Keratinocyte (primary cell): ENCODE measurements at regions not wholly inside any gene's neighbourhood (a gene's known extent, or its start where the extent isn't known, plus 50 kb on each side); places are given as distances from the start of the nearest gene placed in this dataset.

Source experiments
- DNase-seq: peaks from one replicate; pipeline ENCODE4 v3.0.0-alpha.2; 2011; ENCODE audit warnings: low read depth, missing footprints, low spot score
- FAIRE-seq: peaks from 2 replicates; lab custom pipeline; 2011; peaks lifted over from hg19 to GRCh38; lab: Jason Lieb, UNC
- H2AFZ ChIP-seq: 2 replicates; pipeline ENCODE4 v1.6.0; 2012; ENCODE audit warnings: low read length, control low read depth, inconsistent platforms; ENCODE audit not compliant: control insufficient read depth
- H3K27ac ChIP-seq: 2 replicates; pipeline ENCODE4 v1.5.1; 2011; ENCODE audit warnings: low read length; ENCODE audit not compliant: control insufficient read depth, insufficient read depth
- H3K27me3 ChIP-seq: 3 replicates; pipeline ENCODE4 v1.6.0; 2011; ENCODE audit warnings: low read length; ENCODE audit not compliant: control insufficient read depth, insufficient read depth; ENCODE audit errors: extremely low read depth
- H3K36me3 ChIP-seq, 2 experiments: 2 replicates in 1 of 2; 3 replicates in 1 of 2; pipeline ENCODE4 v1.5.1; 2011; ENCODE audit warnings: low read length in 2 of 2, mild to moderate bottlenecking in 1 of 2; ENCODE audit not compliant: control insufficient read depth in 2 of 2, insufficient read depth in 2 of 2; ENCODE audit errors: extremely low read depth in 1 of 2
- H3K4me1 ChIP-seq: 3 replicates; pipeline ENCODE4 v1.5.1; 2011; ENCODE audit warnings: low read length; ENCODE audit not compliant: control insufficient read depth, insufficient read depth; ENCODE audit errors: extremely low read depth
- H3K4me2 ChIP-seq: 3 replicates; pipeline ENCODE4 v1.6.0; 2011; ENCODE audit warnings: low read depth, low read length; ENCODE audit not compliant: control insufficient read depth, insufficient read depth; ENCODE audit errors: extremely low read depth
- H3K4me3 ChIP-seq, 3 experiments: fragments of 200-600 bp in 1 of 3; sonication (generic) in 1 of 3; 2 replicates in 2 of 3; 3 replicates in 1 of 3; pipeline ENCODE4 v1.5.1; 2011 to 2016; ENCODE audit warnings: low read length in 3 of 3, mild to moderate bottlenecking in 3 of 3, control low read depth in 2 of 3, inconsistent platforms in 1 of 3, low read depth in 1 of 3, mixed read lengths in 1 of 3, mixed run types in 1 of 3, moderate library complexity in 1 of 3; ENCODE audit not compliant: control insufficient read depth in 2 of 3, insufficient read depth in 2 of 3; ENCODE audit errors: extremely low read depth in 1 of 3
- H3K79me2 ChIP-seq: 2 replicates; pipeline ENCODE4 v1.6.0; 2012; ENCODE audit warnings: low read length; ENCODE audit not compliant: control insufficient read depth, insufficient read depth
- H3K9ac ChIP-seq: 3 replicates; pipeline ENCODE4 v1.6.0; 2011; ENCODE audit warnings: low read length; ENCODE audit not compliant: control insufficient read depth, insufficient read depth; ENCODE audit errors: extremely low read depth
- H3K9me1 ChIP-seq: 3 replicates; pipeline ENCODE4 v1.6.0; 2011; ENCODE audit warnings: low read length; ENCODE audit not compliant: control insufficient read depth, insufficient read depth; ENCODE audit errors: extremely low read depth
- H3K9me3 ChIP-seq: 2 replicates; pipeline ENCODE4 v1.5.1; 2012; ENCODE audit warnings: low read depth, low read length; ENCODE audit not compliant: control insufficient read depth
- H4K20me1 ChIP-seq: 3 replicates; pipeline ENCODE4 v1.6.0; 2011; ENCODE audit warnings: low read length; ENCODE audit not compliant: control insufficient read depth, insufficient read depth; ENCODE audit errors: extremely low read depth
- EZH2 ChIP-seq: IDR thresholded peaks from one replicate; pipeline ENCODE4 v1.6.1; 2012; ENCODE audit warnings: inconsistent platforms, mild to moderate bottlenecking, low read length, moderate library complexity
- dilution Hi-C: fragments of 300-500 bp; cut with MboI; formaldehyde crosslinking; loops from one replicate; pipeline ENCODE4 v1.7.0; 2020; ENCODE audit warnings: low sequenced_read_pairs; ENCODE audit not compliant: extremely low pct_ligation_motif_present
- TF ChIP-seq, protein P1 (sequence below), 3 experiments: IDR thresholded peaks in 1 of 3; conservative IDR thresholded peaks in 1 of 3; optimal IDR thresholded peaks in 1 of 3; 2 replicates in 2 of 3; 3 replicates in 1 of 3; pipeline versions ENCODE3 to v1.5.1; 2011; ENCODE audit warnings: low read length in 3 of 3, mild to moderate bottlenecking in 3 of 3, moderate library complexity in 2 of 3, control low read depth in 1 of 3, inconsistent platforms in 1 of 3; ENCODE audit not compliant: insufficient read depth in 2 of 3; ENCODE audit errors: extremely low read depth in 1 of 3

DNA sequence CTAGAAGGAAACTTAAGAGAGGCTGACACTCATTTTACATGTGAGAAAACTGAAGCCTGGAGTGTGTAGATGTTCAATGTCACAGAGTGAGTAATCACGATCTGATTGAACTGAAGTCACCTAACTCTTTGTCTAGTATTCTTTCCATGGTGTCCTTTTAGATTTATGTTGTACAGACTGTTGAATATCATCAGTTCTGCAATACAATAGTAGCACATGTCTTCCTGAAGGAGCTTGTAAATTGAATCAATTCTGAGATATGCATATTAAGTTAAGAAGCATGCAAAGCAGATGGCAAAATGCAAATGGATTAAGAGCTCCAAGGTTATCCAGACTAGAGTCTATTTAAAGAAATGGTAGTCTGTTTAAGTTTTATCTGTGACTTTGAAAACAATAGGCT lies 484.9 kb upstream of the CRIM1 start:
- dilution Hi-C loops, result no loop called here
- H3K9me3 ChIP-seq, result no peaks in the 10 kb centered on the region
- DNase-seq, result no peak
- no peaks in the 10 kb centered on the region for H3K36me3 ChIP-seq
- no peak overlapping the region for H3K4me3 ChIP-seq
- no peaks in the 10 kb centered on the region for H3K27me3 ChIP-seq
- no peak for FAIRE-seq
- no peaks in the 10 kb centered on the region for H4K20me1 ChIP-seq
- H3K4me1 ChIP-seq, result no peaks in the 10 kb centered on the region
- H3K27ac ChIP-seq, result no peak overlapping the region
- no peak overlapping the region for H3K4me2 ChIP-seq
- H2AFZ ChIP-seq, result no peak overlapping the region
- no peak overlapping the region for H3K9ac ChIP-seq
- TF ChIP-seq EZH2, result no peak
- TF ChIP-seq, protein P1, sequence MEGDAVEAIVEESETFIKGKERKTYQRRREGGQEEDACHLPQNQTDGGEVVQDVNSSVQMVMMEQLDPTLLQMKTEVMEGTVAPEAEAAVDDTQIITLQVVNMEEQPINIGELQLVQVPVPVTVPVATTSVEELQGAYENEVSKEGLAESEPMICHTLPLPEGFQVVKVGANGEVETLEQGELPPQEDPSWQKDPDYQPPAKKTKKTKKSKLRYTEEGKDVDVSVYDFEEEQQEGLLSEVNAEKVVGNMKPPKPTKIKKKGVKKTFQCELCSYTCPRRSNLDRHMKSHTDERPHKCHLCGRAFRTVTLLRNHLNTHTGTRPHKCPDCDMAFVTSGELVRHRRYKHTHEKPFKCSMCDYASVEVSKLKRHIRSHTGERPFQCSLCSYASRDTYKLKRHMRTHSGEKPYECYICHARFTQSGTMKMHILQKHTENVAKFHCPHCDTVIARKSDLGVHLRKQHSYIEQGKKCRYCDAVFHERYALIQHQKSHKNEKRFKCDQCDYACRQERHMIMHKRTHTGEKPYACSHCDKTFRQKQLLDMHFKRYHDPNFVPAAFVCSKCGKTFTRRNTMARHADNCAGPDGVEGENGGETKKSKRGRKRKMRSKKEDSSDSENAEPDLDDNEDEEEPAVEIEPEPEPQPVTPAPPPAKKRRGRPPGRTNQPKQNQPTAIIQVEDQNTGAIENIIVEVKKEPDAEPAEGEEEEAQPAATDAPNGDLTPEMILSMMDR (optimal IDR thresholded peaks at IDR 0.05 in 1 of 3, IDR thresholded peaks at IDR 0.05 in 1 of 3, conservative IDR thresholded peaks at IDR 0.05 in 1 of 3; ENCODE audit: extremely low read depth in 1 of 3, insufficient read depth in 2 of 3, low read length in 3 of 3), result no peak
- no peaks in the 10 kb centered on the region for H3K9me1 ChIP-seq
- no peaks in the 10 kb centered on the region for H3K79me2 ChIP-seq

DNA sequence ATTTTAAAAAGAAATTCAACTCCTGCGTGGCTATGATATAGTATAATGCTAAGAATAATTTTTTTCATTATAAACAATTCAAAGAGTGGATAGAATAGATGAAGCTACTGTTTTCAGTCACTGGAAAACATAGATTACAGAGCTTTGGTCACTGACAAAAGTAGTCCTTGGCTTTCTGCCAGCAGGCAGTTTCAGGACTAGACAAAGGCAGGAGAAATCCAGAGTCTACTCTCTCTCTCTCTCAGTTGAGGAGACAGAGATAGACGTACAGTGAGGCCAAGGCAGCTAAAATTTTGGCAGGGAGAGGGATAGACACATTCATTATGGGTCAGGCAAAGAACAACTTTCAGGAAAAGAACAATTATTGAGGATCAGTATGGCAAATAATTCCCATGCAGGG lies 491.4 kb upstream of the CRIM1 start:
- Histone ChIP-seq H3K79me2 (no peaks in the 10 kb centered on the region), H3K36me3 (no peaks in the 10 kb centered on the region), H4K20me1 (no peaks in the 10 kb centered on the region), H2AFZ (no peak overlapping the region), H3K27ac (no peak overlapping the region), H3K4me3 (no peak overlapping the region), H3K9ac (no peak overlapping the region), H3K4me1 (no peaks in the 10 kb centered on the region), H3K9me3 (no peaks in the 10 kb centered on the region), H3K9me1 (no peaks in the 10 kb centered on the region), H3K27me3 (no peaks in the 10 kb centered on the region), H3K4me2 (no peak overlapping the region)
- FAIRE-seq, result no peak
- no peak for TF ChIP-seq EZH2
- TF ChIP-seq, protein P1 (optimal IDR thresholded peaks at IDR 0.05 in 1 of 3, IDR thresholded peaks at IDR 0.05 in 1 of 3, conservative IDR thresholded peaks at IDR 0.05 in 1 of 3; ENCODE audit: extremely low read depth in 1 of 3, insufficient read depth in 2 of 3, low read length in 3 of 3), result no peak
- dilution Hi-C loops, result no loop called here
- DNase-seq, result no peak
